CD14-positive monocyte (primary cell): ENCODE measurements at regions not wholly inside any gene's neighbourhood (a gene's known extent, or its start where the extent isn't known, plus 50 kb on each side); places are given as distances from the start of the nearest gene placed in this dataset.

Source experiments
- DNase-seq, 3 donors: peaks; one replicate each; pipeline ENCODE4 v3.0.0-alpha.2; 2011 to 2022
- H2AFZ ChIP-seq: 2 replicates; pipeline ENCODE4 v1.6.0; 2012; ENCODE audit warnings: mild to moderate bottlenecking, low read depth, low read length, inconsistent platforms; ENCODE audit not compliant: insufficient read depth, poor library complexity, severe bottlenecking
- H3K27ac ChIP-seq, 2 donors: 1 replicate in 1 of 2; 2 replicates in 1 of 2; pipeline ENCODE4 v1.5.1; 2012 to 2013; ENCODE audit warnings: low read length in 2 of 2, control low read depth in 1 of 2, inconsistent platforms in 1 of 2, low read depth in 1 of 2, mild to moderate bottlenecking in 1 of 2
- H3K27me3 ChIP-seq, 2 donors: one replicate each; pipeline versions ENCODE4 v1.6.0 to v1.6.1; 2011 to 2013; ENCODE audit warnings: low read length in 2 of 2; ENCODE audit not compliant: control insufficient read depth in 2 of 2, insufficient read depth in 2 of 2
- H3K36me3 ChIP-seq, 2 donors: replicated peaks in 1 of 2; 1 replicate in 1 of 2; 2 replicates in 1 of 2; pipeline versions ENCODE4 v1.5.1 to v1.6.1; 2012 to 2013; ENCODE audit warnings: low read length in 2 of 2, control low read depth in 1 of 2, inconsistent platforms in 1 of 2, mild to moderate bottlenecking in 1 of 2; ENCODE audit not compliant: insufficient read depth in 2 of 2, control insufficient read depth in 1 of 2
- H3K4me1 ChIP-seq, 2 donors: 1 replicate in 1 of 2; 2 replicates in 1 of 2; pipeline versions ENCODE4 v1.5.1 to v1.6.1; 2012 to 2013; ENCODE audit warnings: low read length in 2 of 2, control low read depth in 1 of 2, inconsistent platforms in 1 of 2, mild to moderate bottlenecking in 1 of 2, moderate library complexity in 1 of 2; ENCODE audit not compliant: insufficient read depth in 2 of 2, control insufficient read depth in 1 of 2
- H3K4me2 ChIP-seq: replicated peaks from 2 replicates; pipeline ENCODE3; 2012; ENCODE audit warnings: low read length, moderate library complexity, mild to moderate bottlenecking; ENCODE audit not compliant: poor library complexity, severe bottlenecking; ENCODE audit errors: extremely low read depth
- H3K4me3 ChIP-seq, 3 experiments: fragments of 200-600 bp in 1 of 3; sonication (generic) in 1 of 3; replicated peaks in 1 of 3; 1 replicate in 2 of 3; 2 replicates in 1 of 3; pipeline ENCODE4 v1.5.1; 2011 to 2013; ENCODE audit warnings: low read length in 3 of 3, mild to moderate bottlenecking in 3 of 3, control low read depth in 2 of 3, low read depth in 2 of 3, inconsistent platforms in 1 of 3, moderate library complexity in 1 of 3
- H3K79me2 ChIP-seq: 2 replicates; pipeline ENCODE4 v1.6.0; 2012; ENCODE audit warnings: mild to moderate bottlenecking, control low read depth, inconsistent platforms, low read length, moderate library complexity; ENCODE audit not compliant: insufficient read depth
- H3K9ac ChIP-seq: 2 replicates; pipeline ENCODE4 v1.6.0; 2017; ENCODE audit warnings: low read length, mild to moderate bottlenecking; ENCODE audit not compliant: insufficient read depth, poor library complexity, severe bottlenecking
- H3K9me3 ChIP-seq, 2 donors: replicated peaks in 1 of 2; 1 replicate in 1 of 2; 2 replicates in 1 of 2; pipeline versions ENCODE4 v1.5.1 to v1.6.1; 2012 to 2013; ENCODE audit warnings: low read length in 2 of 2, control low read depth in 1 of 2; ENCODE audit not compliant: control insufficient read depth in 1 of 2, insufficient read depth in 1 of 2
- H4K20me1 ChIP-seq: 2 replicates; pipeline ENCODE4 v1.6.0; 2012; ENCODE audit warnings: mild to moderate bottlenecking, low read length, control low read depth, moderate library complexity; ENCODE audit not compliant: insufficient read depth
- H3K27ac Mint-ChIP-seq, 7 donors: one replicate each; pipeline ENCODE4 v1.8.0; 2020; ENCODE audit warnings: mild to moderate bottlenecking in 7 of 7, mixed read lengths in 7 of 7, moderate library complexity in 6 of 7, inconsistent platforms in 2 of 7
- H3K27me3 Mint-ChIP-seq, 3 donors: one replicate each; pipeline ENCODE4 v1.8.0; 2021 to 2022; ENCODE audit warnings: low read depth in 3 of 3, mild to moderate bottlenecking in 3 of 3, mixed read lengths in 3 of 3, moderate library complexity in 3 of 3, inconsistent platforms in 1 of 3
- H3K36me3 Mint-ChIP-seq, 2 donors: one replicate each; pipeline ENCODE4 v1.8.0; 2020; ENCODE audit warnings: mixed read lengths in 2 of 2, inconsistent platforms in 1 of 2, mild to moderate bottlenecking in 1 of 2
- H3K4me1 Mint-ChIP-seq: one replicate; pipeline ENCODE4 v1.8.0; 2020; ENCODE audit warnings: mild to moderate bottlenecking, mixed read lengths
- H3K4me3 Mint-ChIP-seq, 2 donors: one replicate each; pipeline ENCODE4 v1.8.0; 2020; ENCODE audit warnings: mild to moderate bottlenecking in 2 of 2, mixed read lengths in 2 of 2, moderate library complexity in 1 of 2
- H3K9me3 Mint-ChIP-seq, 7 donors: one replicate each; pipeline ENCODE4 v1.8.0; 2020 to 2022; ENCODE audit warnings: mixed read lengths in 7 of 7, mild to moderate bottlenecking in 6 of 7, moderate library complexity in 6 of 7, inconsistent platforms in 2 of 7
- WGBS: methylation state at CpG from one replicate; pipeline ENCODE4 v1.1.5; 2013; ENCODE audit warnings: missing lambda C conversion rate; ENCODE audit not compliant: insufficient coverage; 5-methylcytosine and 5-hydroxymethylcytosine counted together
- intact Hi-C, 2 donors: fragments of 100-400 bp; cut with micrococcal nuclease; formaldehyde crosslinking; loops; one replicate each; pipeline versions ENCODE4 v1.15.0 to v1.15.1; 2023
- TF ChIP-seq, protein P1 (sequence below): fragments of 200-600 bp; IDR thresholded peaks from one replicate; pipeline ENCODE4 v1.8.0; 2022; ENCODE audit warnings: antibody characterized with exemption, mild to moderate bottlenecking

DNA sequence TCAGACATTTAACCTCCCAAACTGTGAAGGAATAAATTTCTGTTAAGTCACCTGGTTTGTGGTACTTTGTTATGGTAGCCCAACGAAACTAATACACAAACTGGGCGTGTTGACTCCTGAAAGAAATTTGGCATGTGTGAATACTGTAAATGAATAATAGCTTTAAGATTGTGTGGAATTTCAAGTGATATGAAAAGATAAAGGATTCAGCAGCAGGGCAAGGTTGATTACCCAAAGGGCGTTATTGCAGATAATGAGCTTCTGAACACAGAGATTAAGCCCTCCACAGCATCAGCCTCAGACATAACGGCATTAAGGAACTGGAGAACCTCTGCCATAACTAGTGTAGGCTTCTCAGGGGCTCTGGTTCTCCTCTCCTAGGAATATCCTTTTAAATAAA lies 451.5 kb upstream of the NECTIN3 start:
- TF ChIP-seq, protein P1, sequence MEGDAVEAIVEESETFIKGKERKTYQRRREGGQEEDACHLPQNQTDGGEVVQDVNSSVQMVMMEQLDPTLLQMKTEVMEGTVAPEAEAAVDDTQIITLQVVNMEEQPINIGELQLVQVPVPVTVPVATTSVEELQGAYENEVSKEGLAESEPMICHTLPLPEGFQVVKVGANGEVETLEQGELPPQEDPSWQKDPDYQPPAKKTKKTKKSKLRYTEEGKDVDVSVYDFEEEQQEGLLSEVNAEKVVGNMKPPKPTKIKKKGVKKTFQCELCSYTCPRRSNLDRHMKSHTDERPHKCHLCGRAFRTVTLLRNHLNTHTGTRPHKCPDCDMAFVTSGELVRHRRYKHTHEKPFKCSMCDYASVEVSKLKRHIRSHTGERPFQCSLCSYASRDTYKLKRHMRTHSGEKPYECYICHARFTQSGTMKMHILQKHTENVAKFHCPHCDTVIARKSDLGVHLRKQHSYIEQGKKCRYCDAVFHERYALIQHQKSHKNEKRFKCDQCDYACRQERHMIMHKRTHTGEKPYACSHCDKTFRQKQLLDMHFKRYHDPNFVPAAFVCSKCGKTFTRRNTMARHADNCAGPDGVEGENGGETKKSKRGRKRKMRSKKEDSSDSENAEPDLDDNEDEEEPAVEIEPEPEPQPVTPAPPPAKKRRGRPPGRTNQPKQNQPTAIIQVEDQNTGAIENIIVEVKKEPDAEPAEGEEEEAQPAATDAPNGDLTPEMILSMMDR, result no peak
- WGBS, result 94% methylated on average over 2 of the region's 4 CpGs
- H3K9me3 ChIP-seq, result peaks cover 0 to 4% of the 10 kb centered on the region in 2 donors
- H3K36me3 Mint-ChIP-seq, result no peaks in the 10 kb centered on the region
- H3K4me1 ChIP-seq, result no peaks in the 10 kb centered on the region
- H3K27ac Mint-ChIP-seq, result no peak overlapping the region
- peaks cover 0 to 2% (median 0%) of the 10 kb centered on the region in 3 donors for H3K27me3 Mint-ChIP-seq
- H2AFZ ChIP-seq, result no peak overlapping the region
- H3K4me1 Mint-ChIP-seq, result no peaks in the 10 kb centered on the region
- no peak overlapping the region for H3K27ac ChIP-seq
- H3K4me3 Mint-ChIP-seq, result no peak overlapping the region
- no peaks in the 10 kb centered on the region for H3K36me3 ChIP-seq
- no peak overlapping the region for H3K4me3 ChIP-seq
- H3K4me2 ChIP-seq, result no peak overlapping the region
- H3K9ac ChIP-seq, result no peak overlapping the region
- no peaks in the 10 kb centered on the region for H3K79me2 ChIP-seq
- H4K20me1 ChIP-seq, result no peaks in the 10 kb centered on the region
- DNase-seq, result no peak
- peaks cover 0 to 18% (median 3%) of the 10 kb centered on the region in 7 donors for H3K9me3 Mint-ChIP-seq
- intact Hi-C loops, result no loop called here
- no peaks in the 10 kb centered on the region for H3K27me3 ChIP-seq

DNA sequence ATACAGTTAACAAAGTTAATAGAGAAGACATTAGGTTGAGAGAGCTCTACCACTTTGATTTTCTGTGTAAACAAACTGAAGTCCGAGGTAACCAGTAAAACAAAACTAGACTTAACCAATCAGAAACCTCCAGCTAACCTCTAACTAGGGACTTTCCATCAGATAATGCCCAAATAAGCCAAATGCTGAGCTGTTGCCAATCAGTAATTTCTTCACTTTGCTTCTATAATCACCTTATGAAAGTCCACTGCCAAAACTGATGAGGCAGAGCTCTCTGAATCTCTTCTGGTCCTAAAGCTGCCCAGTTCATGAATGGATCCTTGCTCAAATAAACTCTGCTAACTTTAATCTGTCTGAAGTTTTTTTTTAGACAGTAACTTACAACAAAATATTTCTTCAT lies 448.0 kb upstream of the NECTIN3 start:
- Histone ChIP-seq H3K9ac (no peak overlapping the region), H3K9me3 (no peaks in the 10 kb centered on the region), H3K79me2 (no peaks in the 10 kb centered on the region), H3K27me3 (no peaks in the 10 kb centered on the region), H3K27ac (no peak overlapping the region), H3K4me1 (no peaks in the 10 kb centered on the region), H3K36me3 (no peaks in the 10 kb centered on the region), H3K4me3 (no peak overlapping the region), H4K20me1 (no peaks in the 10 kb centered on the region), H3K4me2 (no peak overlapping the region), H2AFZ (no peak overlapping the region)
- Mint-ChIP-seq H3K9me3 (peaks cover 0 to 9% (median 2%) of the 10 kb centered on the region in 7 donors), H3K27me3 (peaks cover 0 to 2% (median 0%) of the 10 kb centered on the region in 3 donors), H3K4me1 (peaks cover 4% of the 10 kb centered on the region), H3K4me3 (no peak overlapping the region), H3K36me3 (no peaks in the 10 kb centered on the region), H3K27ac (no peak overlapping the region)
- TF ChIP-seq, protein P1, result no peak
- WGBS, result 80% methylated on average over 1 of the region's 1 CpG
- no peak for DNase-seq
- intact Hi-C loops, result no loop called here
